DND-41 (cell line): ENCODE measurements at regions not wholly inside any gene's neighbourhood (a gene's known extent, or its start where the extent isn't known, plus 50 kb on each side); places are given as distances from the start of the nearest gene placed in this dataset.

Experiments used
- CTCF ChIP-seq: IDR thresholded peaks from 2 replicates; pipeline ENCODE4 v1.5.1; 2012; ENCODE audit warnings: borderline replicate concordance, low read length, moderate library complexity, mild to moderate bottlenecking; ENCODE audit not compliant: poor library complexity, severe bottlenecking; ENCODE audit errors: extremely low read depth
- EZH2 ChIP-seq: IDR thresholded peaks from 3 replicates; pipeline ENCODE4 v1.6.1; 2012; ENCODE audit warnings: borderline replicate concordance, low read depth, mild to moderate bottlenecking, moderate library complexity, low read length, inconsistent platforms; ENCODE audit not compliant: severe bottlenecking

DNA sequence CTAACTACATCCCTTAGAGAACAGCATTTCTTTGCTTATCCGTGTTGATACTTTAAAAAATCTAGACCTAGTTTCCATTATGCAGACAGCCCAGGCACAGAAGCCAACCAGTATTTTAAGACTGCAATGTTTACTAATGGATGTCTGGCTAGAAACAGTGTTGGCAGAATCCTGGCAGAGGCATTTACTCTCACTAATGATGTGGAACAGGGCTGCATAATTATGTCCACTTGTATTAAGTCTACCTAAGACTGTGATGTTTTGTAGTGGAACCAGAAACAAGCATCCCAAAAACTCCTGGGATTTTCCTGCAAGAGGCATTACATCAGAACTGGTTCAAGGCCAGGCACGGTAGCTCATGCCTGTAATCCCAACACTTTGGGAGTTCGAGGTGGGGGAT, 50.2 kb upstream of the PICALM start:
- TF ChIP-seq CTCF = no peak
- TF ChIP-seq EZH2 = no peak
